K562 (cell line): ENCODE measurements at regions not wholly inside any gene's neighbourhood (a gene's known extent, or its start where the extent isn't known, plus 50 kb on each side); places are given as distances from the start of the nearest gene placed in this dataset.

Source experiments
- ATAC-seq: fragments of 200-7000 bp; cut with Tn5 transposase; 3 replicates; pipeline ENCODE4 v1.9.1; 2020; ENCODE audit warnings: moderate library complexity
- BruUV-seq: library from RNA; stranded (reverse); fragments of 400-500 nt; replicated peaks from 2 replicates; lab custom pipeline; 2021; lab: Mats Ljungman, UMichigan
- CTCF ChIA-PET: fragments of 300-600 bp; formaldehyde crosslinking; extraction: SDS; loops from one replicate; lab custom pipeline; 2021; ENCODE audit warnings: low intra/inter-chr PET ratio; lab: Yijun Ruan, JAX
- POLR2A ChIA-PET: fragments of 300-600, 350-650 bp; sonication (Branson Sonifier 250); formaldehyde crosslinking; extraction: SDS; loops from one replicate; lab custom pipeline; 2021; ENCODE audit warnings: antibody characterized with exemption, inconsistent platforms; lab: Yijun Ruan, JAX
- DNase-seq, 4 experiments: peaks; one replicate each; pipeline versions ENCODE4 v3.0.0 to v3.0.0-alpha.2; 2011 to 2018; ENCODE audit warnings: low spot score in 3 of 4, mixed read lengths in 3 of 4; ENCODE audit errors: extremely low read depth in 1 of 4
- FAIRE-seq: peaks from 2 replicates; lab custom pipeline; 2011; peaks lifted over from hg19 to GRCh38; lab: Jason Lieb, UNC
- H2AFZ ChIP-seq: 2 replicates; pipeline ENCODE4 v1.6.0; 2011; ENCODE audit warnings: low read depth, low read length, control low read depth, inconsistent platforms
- H3K27ac ChIP-seq: fragments of 200-600 bp; 3 replicates; pipeline ENCODE4 v1.8.0; 2011; ENCODE audit warnings: low read depth, mild to moderate bottlenecking, control low read depth, inconsistent platforms, low read length, moderate library complexity, mixed read lengths; ENCODE audit errors: extremely low read depth
- H3K27me3 ChIP-seq, 2 experiments: fragments of 300-600 bp in 1 of 2; 2 replicates in 1 of 2; 3 replicates in 1 of 2; pipeline versions ENCODE4 v1.6.0 to v1.8.0; 2011; ENCODE audit warnings: inconsistent platforms in 2 of 2, low read length in 2 of 2, mild to moderate bottlenecking in 1 of 2, mixed read lengths in 1 of 2, moderate library complexity in 1 of 2; ENCODE audit not compliant: control insufficient read depth in 2 of 2, insufficient read depth in 2 of 2
- H3K36me3 ChIP-seq: fragments of 300-600 bp; 3 replicates; pipeline ENCODE4 v1.8.0; 2011; ENCODE audit warnings: mild to moderate bottlenecking, low read length, inconsistent platforms; ENCODE audit not compliant: control insufficient read depth, insufficient read depth
- H3K4me1 ChIP-seq, 2 experiments: fragments of 200-600 bp in 1 of 2; replicated peaks in 1 of 2; 2 replicates in 1 of 2; 3 replicates in 1 of 2; pipeline versions ENCODE4 v1.5.1 to v1.8.0; 2011; ENCODE audit warnings: inconsistent platforms in 2 of 2, low read length in 2 of 2, mild to moderate bottlenecking in 1 of 2, mixed read lengths in 1 of 2, moderate library complexity in 1 of 2; ENCODE audit not compliant: control insufficient read depth in 2 of 2, insufficient read depth in 2 of 2
- H3K4me2 ChIP-seq: 2 replicates; pipeline ENCODE4 v1.6.1; 2011; ENCODE audit warnings: low read length, control low read depth, inconsistent platforms, mixed read lengths; ENCODE audit not compliant: insufficient read depth
- H3K4me3 ChIP-seq: fragments of 200-600 bp; sonication (generic), shearing (Covaris generic); 2 replicates; pipeline ENCODE4 v1.5.1; 2016; ENCODE audit warnings: control low read depth, inconsistent platforms
- H3K79me2 ChIP-seq: fragments of 200-600 bp; 3 replicates; pipeline ENCODE4 v1.8.0; 2011; ENCODE audit warnings: low read length, inconsistent platforms; ENCODE audit not compliant: control insufficient read depth, insufficient read depth
- H3K9ac ChIP-seq, 2 experiments: 2 replicates each; pipeline versions ENCODE4 v1.6.0 to v1.6.1; 2011; ENCODE audit warnings: low read depth in 2 of 2, low read length in 2 of 2, control low read depth in 1 of 2, inconsistent platforms in 1 of 2, mild to moderate bottlenecking in 1 of 2, mixed read lengths in 1 of 2; ENCODE audit not compliant: insufficient read depth in 1 of 2
- H3K9me1 ChIP-seq: one replicate; pipeline ENCODE4 v1.6.0; 2011; ENCODE audit warnings: inconsistent platforms, mild to moderate bottlenecking, low read length, moderate library complexity; ENCODE audit not compliant: control insufficient read depth, insufficient read depth
- H3K9me3 ChIP-seq: replicated peaks from 2 replicates; pipeline ENCODE4 v1.5.1; 2011; ENCODE audit warnings: low read depth, low read length, inconsistent platforms; ENCODE audit not compliant: control insufficient read depth, insufficient read depth
- H4K20me1 ChIP-seq: replicated peaks from 2 replicates; pipeline ENCODE4 v1.6.1; 2011; ENCODE audit warnings: low read length, inconsistent platforms, mixed read lengths; ENCODE audit not compliant: control insufficient read depth, insufficient read depth
- ATF4 ChIP-seq: fragments of 450-650 bp; formaldehyde crosslinking; IDR thresholded peaks from 2 replicates; pipeline ENCODE4 v1.4.0; 2022; ENCODE audit warnings: mild to moderate bottlenecking, moderate library complexity
- BCLAF1 ChIP-seq, 2 experiments: fragments of 450-650 bp in 1 of 2; IDR thresholded peaks; 2 replicates each; pipeline ENCODE4 v1.6.1; 2011 to 2017; ENCODE audit warnings: low read depth in 2 of 2, antibody characterized with exemption in 1 of 2, borderline replicate concordance in 1 of 2, low read length in 1 of 2, mild to moderate bottlenecking in 1 of 2, mixed read lengths in 1 of 2; ENCODE audit not compliant: control insufficient read depth in 1 of 2
- CHD2 ChIP-seq: IDR thresholded peaks from 2 replicates; pipeline ENCODE4 v1.6.1; 2011; ENCODE audit warnings: low read depth, low read length
- GTF2A2 ChIP-seq: IDR thresholded peaks from 2 replicates; pipeline ENCODE4 v1.6.1; 2016; ENCODE audit warnings: mild to moderate bottlenecking, missing genetic modification characterization, missing compliant biosample characterization
- HBP1 ChIP-seq: fragments of 450-650 bp; formaldehyde crosslinking; IDR thresholded peaks from 2 replicates; pipeline ENCODE4 v1.4.0; 2022; ENCODE audit warnings: missing genetic modification characterization
- MYC ChIP-seq, 2 experiments: fragments of 250-450 bp in 1 of 2; sonication (Bioruptor Pico) in 1 of 2; IDR thresholded peaks; 2 replicates each; pipeline versions ENCODE4 v1.5.1 to v1.6.1; 2012 to 2021; ENCODE audit warnings: low read depth in 2 of 2, borderline replicate concordance in 1 of 2, improper control_type of control experiment in 1 of 2, low read length in 1 of 2, mild to moderate bottlenecking in 1 of 2, moderate library complexity in 1 of 2
- PRPF4 ChIP-seq: fragments of 200-400 bp; formaldehyde crosslinking; IDR thresholded peaks from one replicate; pipeline ENCODE4 v1.6.1; 2017; ENCODE audit warnings: low read length, low read depth, mild to moderate bottlenecking; ENCODE audit not compliant: insufficient read depth, poor library complexity, severe bottlenecking
- SETDB1 ChIP-seq: IDR thresholded peaks from one replicate; pipeline ENCODE4 v1.6.1; 2012; ENCODE audit warnings: low read length, control low read depth, inconsistent platforms
- TARDBP ChIP-seq: fragments of 450-650 bp; IDR thresholded peaks from 2 replicates; pipeline ENCODE4 v1.6.1; 2016
- TFAP4 ChIP-seq: sonication (generic); formaldehyde crosslinking; IDR thresholded peaks from 2 replicates; pipeline ENCODE4 v1.8.0; 2022; ENCODE audit warnings: missing genetic modification reagents, mild to moderate bottlenecking, moderate library complexity, borderline replicate concordance
- YBX1 ChIP-seq: fragments of 450-650 bp; IDR thresholded peaks from 2 replicates; pipeline ENCODE4 v1.7.1; 2016; ENCODE audit warnings: mild to moderate bottlenecking
- ZNF121 ChIP-seq: sonication (generic); formaldehyde crosslinking; conservative IDR thresholded peaks from 2 replicates; pipeline ENCODE4 v1.8.0; 2022; ENCODE audit warnings: missing genetic modification reagents
- ZNF347 ChIP-seq: fragments of 450-650 bp; formaldehyde crosslinking; IDR thresholded peaks from 2 replicates; pipeline ENCODE4 v1.4.0; 2020; ENCODE audit warnings: low read depth, mild to moderate bottlenecking, moderate library complexity
- ZNF740 ChIP-seq, 3 experiments: fragments of 200-800 bp in 1 of 3; sonication (Bioruptor generic) in 1 of 3; sonication (generic) in 1 of 3; formaldehyde crosslinking in 1 of 3; IDR thresholded peaks; 2 replicates each; pipeline versions ENCODE4 v1.6.1 to v1.8.0; 2016 to 2022; ENCODE audit warnings: mild to moderate bottlenecking in 2 of 3, missing compliant biosample characterization in 2 of 3, missing genetic modification characterization in 2 of 3, missing genetic modification reagents in 1 of 3
- in situ Hi-C: fragments of 300-500 bp; cut with MboI; formaldehyde crosslinking; loops from 4 replicates; pipeline ENCODE4 v1.15.0; 2018; ENCODE audit warnings: inconsistent platforms, mixed read lengths
- intact Hi-C: fragments of 100-400 bp; cut with micrococcal nuclease; formaldehyde crosslinking; loops from 2 replicates; pipeline ENCODE4 v1.14.2; 2022

DNA sequence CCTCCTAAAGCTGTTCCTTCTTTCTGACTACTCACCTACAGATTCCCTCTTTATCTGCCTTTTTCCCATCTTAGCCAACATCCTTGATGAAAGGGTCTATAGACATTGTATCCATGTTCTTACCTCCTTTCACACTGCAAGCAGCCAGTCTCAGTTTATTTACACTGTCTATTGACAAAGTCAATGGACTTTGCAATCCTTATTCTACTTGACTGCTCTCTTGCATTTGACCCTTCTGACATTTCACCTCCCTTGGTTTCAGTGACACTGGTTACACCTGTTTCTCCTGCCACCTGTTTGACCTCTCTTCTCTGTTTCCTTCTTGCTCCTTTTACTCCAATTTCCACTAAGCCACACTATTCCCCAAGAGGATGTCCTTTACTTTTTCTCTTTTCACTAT is 224.0 kb upstream of the SNX7 start:
- FAIRE-seq (no peak), DNase-seq (no peak), ATAC-seq (no peak)
- Histone ChIP-seq H2AFZ (no peak overlapping the region), H3K36me3 (no peaks in the 10 kb centered on the region), H3K9ac (no peak overlapping the region), H3K27me3 (no peaks in the 10 kb centered on the region), H3K9me1 (no peaks in the 10 kb centered on the region), H3K27ac (no peak overlapping the region), H3K9me3 (peaks cover 3% of the 10 kb centered on the region; the same call in 1 of the 2 replicates), H3K4me1 (no peaks in the 10 kb centered on the region), H3K79me2 (no peaks in the 10 kb centered on the region), H3K4me2 (no peak overlapping the region), H4K20me1 (no peaks in the 10 kb centered on the region), H3K4me3 (no peak overlapping the region)
- no peak for TF ChIP-seq CHD2
- TF ChIP-seq ATF4: no peak
- no peak for TF ChIP-seq SETDB1
- no peak for TF ChIP-seq PRPF4
- TF ChIP-seq BCLAF1 (IDR thresholded peaks at IDR 0.05; ENCODE audit: borderline replicate concordance in 1 of 2, control insufficient read depth in 1 of 2, low read depth in 2 of 2, low read length in 1 of 2): no peak
- TF ChIP-seq ZNF347 (CRISPR knock-in tag): no peak
- TF ChIP-seq MYC (IDR thresholded peaks at IDR 0.05; ENCODE audit: low read depth, low read length): no peak
- TF ChIP-seq MYC (CRISPR knock-in tag; IDR thresholded peaks at IDR 0.05; ENCODE audit: borderline replicate concordance, low read depth): no peak
- TF ChIP-seq ZNF740 (CRISPR knock-in tag; IDR thresholded peaks at IDR 0.05): no peak
- TF ChIP-seq ZNF740 (tag; IDR thresholded peaks at IDR 0.05): no peak
- TF ChIP-seq HBP1 (CRISPR knock-in tag): no peak
- TF ChIP-seq TARDBP: no peak
- no peak for TF ChIP-seq TFAP4
- no peak for TF ChIP-seq ZNF121 (CRISPR knock-in tag)
- no peak for TF ChIP-seq GTF2A2
- TF ChIP-seq YBX1: no peak
- no TSS peak for BruUV-seq
- ChIA-PET POLR2A (no interaction called here), CTCF (no interaction called here)
- intact Hi-C loops: no loop called here
- in situ Hi-C loops: no loop called here
